KMS-11 (cell line): ENCODE measurements at regions not wholly inside any gene's neighbourhood (a gene's known extent, or its start where the extent isn't known, plus 50 kb on each side); places are given as distances from the start of the nearest gene placed in this dataset.

Experiments
- H2AFZ ChIP-seq: fragments of 200-600 bp; sonication (generic); 2 replicates; pipeline ENCODE4 v1.6.1; 2016; ENCODE audit warnings: antibody characterized with exemption, mixed run types, low read depth
- H3K27ac ChIP-seq: fragments of 200-600 bp; sonication (generic); 2 replicates; pipeline ENCODE4 v1.6.1; 2016; ENCODE audit warnings: mild to moderate bottlenecking, mixed run types
- H3K27me3 ChIP-seq: fragments of 200-600 bp; sonication (generic); 2 replicates; pipeline ENCODE4 v1.6.1; 2017; ENCODE audit warnings: mild to moderate bottlenecking, low read depth, mixed run types, moderate library complexity; ENCODE audit not compliant: insufficient read depth
- H3K36me3 ChIP-seq: fragments of 200-600 bp; sonication (generic); 2 replicates; pipeline ENCODE4 v1.6.1; 2017; ENCODE audit warnings: mild to moderate bottlenecking, mixed run types; ENCODE audit not compliant: insufficient read depth
- H3K4me1 ChIP-seq: fragments of 200-600 bp; sonication (generic); 2 replicates; pipeline ENCODE4 v1.6.1; 2016; ENCODE audit warnings: mild to moderate bottlenecking, low read depth, mixed run types; ENCODE audit not compliant: poor library complexity, severe bottlenecking
- H3K4me2 ChIP-seq: fragments of 200-600 bp; sonication (generic); 2 replicates; pipeline ENCODE4 v1.7.0; 2016; ENCODE audit warnings: mild to moderate bottlenecking, mixed run types
- H3K4me3 ChIP-seq: fragments of 200-600 bp; sonication (generic); IDR thresholded peaks from 2 replicates; pipeline ENCODE4 v1.6.1; 2017; ENCODE audit warnings: low read depth, low read length, mixed read lengths; ENCODE audit not compliant: insufficient read depth
- H3K79me2 ChIP-seq: fragments of 200-600 bp; sonication (generic); 2 replicates; pipeline ENCODE4 v1.6.1; 2016; ENCODE audit warnings: low read depth, mixed run types; ENCODE audit not compliant: insufficient read depth
- H3K9ac ChIP-seq: fragments of 200-600 bp; sonication (generic); 2 replicates; pipeline ENCODE4 v1.6.1; 2016; ENCODE audit warnings: mild to moderate bottlenecking, mixed run types
- H4K20me1 ChIP-seq: fragments of 200-600 bp; sonication (generic); 2 replicates; pipeline ENCODE4 v1.6.1; 2016; ENCODE audit warnings: mild to moderate bottlenecking, mixed run types; ENCODE audit not compliant: insufficient read depth
- CTCF ChIP-seq: fragments of 200-600 bp; sonication (generic); conservative IDR thresholded peaks from 2 replicates; pipeline ENCODE4 v1.6.1; 2017; ENCODE audit warnings: low read depth, mild to moderate bottlenecking, antibody characterized with exemption, low read length, moderate library complexity, mixed read lengths

- H3K4me3 ChIP-seq = no peak overlapping the region
- no peak for TF ChIP-seq CTCF
- no peak overlapping the region for H2AFZ ChIP-seq
- H3K36me3 ChIP-seq = no peaks in the 10 kb centered on the region
- H3K4me1 ChIP-seq = no peaks in the 10 kb centered on the region
- no peak overlapping the region for H3K9ac ChIP-seq
- no peaks in the 10 kb centered on the region for H4K20me1 ChIP-seq
- no peaks in the 10 kb centered on the region for H3K79me2 ChIP-seq
- H3K4me2 ChIP-seq = no peak overlapping the region
- no peaks in the 10 kb centered on the region for H3K27me3 ChIP-seq
- no peak overlapping the region for H3K27ac ChIP-seq
These were observed 420.0 kb upstream of the CBLB start for GRCh38 chr3:106288781-106289180.

GRCh38 chr3:106290304-106290997, 421.6 kb upstream of the CBLB start:
- Histone ChIP-seq H3K4me3 (no peak overlapping the region), H3K27me3 (no peaks in the 10 kb centered on the region), H3K4me2 (no peak overlapping the region), H3K9ac (no peak overlapping the region), H3K4me1 (no peaks in the 10 kb centered on the region), H3K79me2 (no peaks in the 10 kb centered on the region), H4K20me1 (no peaks in the 10 kb centered on the region), H3K27ac (no peak overlapping the region), H2AFZ (no peak overlapping the region), H3K36me3 (no peaks in the 10 kb centered on the region)
- TF ChIP-seq CTCF = no peak

- H3K27me3 ChIP-seq = no peaks in the 10 kb centered on the region
- no peak overlapping the region for H2AFZ ChIP-seq
- TF ChIP-seq CTCF = no peak
- H3K4me2 ChIP-seq = no peak overlapping the region
- H3K27ac ChIP-seq = no peak overlapping the region
- H3K4me3 ChIP-seq = no peak overlapping the region
- H3K9ac ChIP-seq = no peak overlapping the region
- no peaks in the 10 kb centered on the region for H3K79me2 ChIP-seq
- peaks cover 2% of the 10 kb centered on the region for H3K4me1 ChIP-seq
- no peaks in the 10 kb centered on the region for H3K36me3 ChIP-seq
- no peaks in the 10 kb centered on the region for H4K20me1 ChIP-seq
These were observed 424.3 kb upstream of the CBLB start for GRCh38 chr3:106293161-106293560.

GRCh38 chr3:106294121-106294520, 425.3 kb upstream of the CBLB start:
- Histone ChIP-seq H3K79me2 (no peaks in the 10 kb centered on the region), H3K4me1 (peaks cover 11% of the 10 kb centered on the region), H3K36me3 (no peaks in the 10 kb centered on the region), H4K20me1 (no peaks in the 10 kb centered on the region), H2AFZ (no peak overlapping the region), H3K4me3 (no peak overlapping the region), H3K27me3 (no peaks in the 10 kb centered on the region), H3K9ac (no peak overlapping the region), H3K27ac (no peak overlapping the region), H3K4me2 (no peak overlapping the region)
- TF ChIP-seq CTCF = no peak
